BJ (cell line): ENCODE measurements at regions not wholly inside any gene's neighbourhood (a gene's known extent, or its start where the extent isn't known, plus 50 kb on each side); places are given as distances from the start of the nearest gene placed in this dataset. TPM values are rescaled to one million over a fixed set of nuclear protein-coding genes. Genes with fewer than 3 reads are reported as not detected.

ENCODE experiments used
- CTCF ChIA-PET: fragments of 350-600 bp; formaldehyde crosslinking; extraction: SDS; loops from one replicate; lab custom pipeline; 2021; ENCODE audit warnings: antibody characterized with exemption, inconsistent platforms; lab: Yijun Ruan, JAX
- POLR2A ChIA-PET: fragments of 300-600 bp; sonication (Branson Sonifier 250); formaldehyde crosslinking; extraction: SDS; loops from one replicate; lab custom pipeline; 2021; ENCODE audit warnings: antibody characterized with exemption; lab: Charles Lee
- DNase-seq: peaks from one replicate; pipeline ENCODE4 v3.0.0-alpha.2; 2011; ENCODE audit warnings: low read depth
- H3K27me3 ChIP-seq: 2 replicates; pipeline ENCODE4 v1.6.0; 2011; ENCODE audit warnings: low read length; ENCODE audit not compliant: control insufficient read depth, insufficient read depth
- H3K36me3 ChIP-seq: 2 replicates; pipeline ENCODE4 v1.5.1; 2011; ENCODE audit warnings: low read length; ENCODE audit not compliant: control insufficient read depth, insufficient read depth
- H3K4me3 ChIP-seq: 2 replicates; pipeline ENCODE4 v1.5.1; 2011; ENCODE audit warnings: low read depth, mild to moderate bottlenecking, control low read depth, low read length
- small RNA-seq: library from RNA; depleted of rRNA; stranded (forward); fragments of <200 nt; gene quantifications from one replicate; pipeline ENCODE3, GENCODE V24; 2012; ENCODE audit warnings: low replicate concordance, low read depth; ENCODE audit not compliant: insufficient read length
- TF ChIP-seq, protein P1 (sequence below): IDR thresholded peaks from 2 replicates; pipeline ENCODE4 v1.5.1; 2011; ENCODE audit warnings: low read depth, mild to moderate bottlenecking, control low read depth, inconsistent platforms, low read length, moderate library complexity; ENCODE audit not compliant: insufficient read depth

- ChIA-PET POLR2A (interaction anchor here (0.6 kb wide), 1 partner anchor 13 kb away, joined by 27 read pairs; no protein-coding TSS in a partner anchor), CTCF (no interaction called here)
- no peak for DNase-seq
- no peaks in the 10 kb centered on the region for H3K27me3 ChIP-seq
- no peaks in the 10 kb centered on the region for H3K36me3 ChIP-seq
- H3K4me3 ChIP-seq: no peak overlapping the region
- TF ChIP-seq, protein P1, sequence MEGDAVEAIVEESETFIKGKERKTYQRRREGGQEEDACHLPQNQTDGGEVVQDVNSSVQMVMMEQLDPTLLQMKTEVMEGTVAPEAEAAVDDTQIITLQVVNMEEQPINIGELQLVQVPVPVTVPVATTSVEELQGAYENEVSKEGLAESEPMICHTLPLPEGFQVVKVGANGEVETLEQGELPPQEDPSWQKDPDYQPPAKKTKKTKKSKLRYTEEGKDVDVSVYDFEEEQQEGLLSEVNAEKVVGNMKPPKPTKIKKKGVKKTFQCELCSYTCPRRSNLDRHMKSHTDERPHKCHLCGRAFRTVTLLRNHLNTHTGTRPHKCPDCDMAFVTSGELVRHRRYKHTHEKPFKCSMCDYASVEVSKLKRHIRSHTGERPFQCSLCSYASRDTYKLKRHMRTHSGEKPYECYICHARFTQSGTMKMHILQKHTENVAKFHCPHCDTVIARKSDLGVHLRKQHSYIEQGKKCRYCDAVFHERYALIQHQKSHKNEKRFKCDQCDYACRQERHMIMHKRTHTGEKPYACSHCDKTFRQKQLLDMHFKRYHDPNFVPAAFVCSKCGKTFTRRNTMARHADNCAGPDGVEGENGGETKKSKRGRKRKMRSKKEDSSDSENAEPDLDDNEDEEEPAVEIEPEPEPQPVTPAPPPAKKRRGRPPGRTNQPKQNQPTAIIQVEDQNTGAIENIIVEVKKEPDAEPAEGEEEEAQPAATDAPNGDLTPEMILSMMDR: no peak
Measured at GRCh38 chr3:178483704-178484103, 52.5 kb upstream of the KCNMB2 start.

- POLR2A ChIA-PET: no interaction called here
- no peaks in the 10 kb centered on the region for H3K27me3 ChIP-seq
- DNase-seq: peak; percentile 81
- no peak overlapping the region for H3K4me3 ChIP-seq
- CTCF ChIA-PET: interaction anchor here (0.9 to 1.7 kb wide), 5 partner anchors 10 to 50 kb away, joined by 3 to 5 read pairs (median 4); no protein-coding TSS in a partner anchor
- H3K36me3 ChIP-seq: no peaks in the 10 kb centered on the region
- TF ChIP-seq, protein P1: no peak
Measured at GRCh38 chr3:178485756-178486155, 50.5 kb upstream of the KCNMB2 start.

Small RNA genes lying in the stretch of these regions (small RNA-seq; reads per million reads assigned to genes)
- gene RF00425: not detected
- not detected for gene RN7SKP52
- not detected for gene RNA5SP148
- gene RNU6-1120P: not detected
